GM21360 (cell line): ENCODE measurements at regions not wholly inside any gene's neighbourhood (a gene's known extent, or its start where the extent isn't known, plus 50 kb on each side); places are given as distances from the start of the nearest gene placed in this dataset.
A peak's percentile ranks its signal among the peaks of the same experiment; 100 is the strongest.

Source experiments
- ATAC-seq: cut with Tn5 transposase; IDR thresholded peaks from one replicate; pipeline ENCODE4 v1.9.1; 2021; ENCODE audit warnings: mild to moderate bottlenecking, moderate library complexity; ENCODE audit not compliant: unreplicated experiment

GRCh38 chr2:19846567-19846966, 55.2 kb downstream of the TTC32 start:
- no peak for ATAC-seq

GRCh38 chr2:19846030-19846429, 55.8 kb downstream of the TTC32 start:
- no peak for ATAC-seq

- no peak for ATAC-seq
These were observed 56.4 kb downstream of the TTC32 start for GRCh38 chr2:19845323-19845920.

GRCh38 chr2:19844750-19845149, 57.0 kb downstream of the TTC32 start:
- no peak for ATAC-seq

GRCh38 chr2:19843992-19844515, 57.7 kb downstream of the TTC32 start:
- no peak for ATAC-seq

GRCh38 chr2:19841918-19842693, 59.7 kb downstream of the TTC32 start:
- no peak for ATAC-seq

GRCh38 chr2:19839438-19839837, 62.3 kb downstream of the TTC32 start:
- no peak for ATAC-seq

- ATAC-seq, result no peak
These were observed 63.2 kb downstream of the TTC32 start for GRCh38 chr2:19838616-19839015.

- ATAC-seq, result no peak
These were observed 64.5 kb downstream of the TTC32 start for GRCh38 chr2:19837235-19837766.

GRCh38 chr2:19835781-19836281, 66.0 kb downstream of the TTC32 start:
- no peak for ATAC-seq

- ATAC-seq, result no peak
These were observed 67.8 kb downstream of the TTC32 start for GRCh38 chr2:19833978-19834377.

- ATAC-seq, result peak; percentile 62
These were observed 72.1 kb downstream of the TTC32 start for GRCh38 chr2:19829672-19830071.

- ATAC-seq, result no peak
These were observed 74.9 kb downstream of the TTC32 start for GRCh38 chr2:19826874-19827273.

- no peak for ATAC-seq
These were observed 78.3 kb downstream of the TTC32 start for GRCh38 chr2:19823507-19823906.

- ATAC-seq, result no peak
These were observed 82.4 kb downstream of the TTC32 start for GRCh38 chr2:19819097-19820065.

- no peak for ATAC-seq
These were observed 83.2 kb downstream of the TTC32 start for GRCh38 chr2:19818543-19818942.

GRCh38 chr2:19818039-19818438, 83.7 kb downstream of the TTC32 start:
- no peak for ATAC-seq

GRCh38 chr2:19815746-19816145, 86.0 kb downstream of the TTC32 start:
- no peak for ATAC-seq

- ATAC-seq, result no peak
These were observed 89.6 kb downstream of the TTC32 start for GRCh38 chr2:19812166-19812565.

- no peak for ATAC-seq
These were observed 90.6 kb downstream of the TTC32 start for GRCh38 chr2:19811186-19811585.

GRCh38 chr2:19810637-19811036, 91.1 kb downstream of the TTC32 start:
- ATAC-seq, result peak; percentile 6
